Glutamatergic neuron (in vitro differentiated cells): ENCODE measurements at regions not wholly inside any gene's neighbourhood (a gene's known extent, or its start where the extent isn't known, plus 50 kb on each side); places are given as distances from the start of the nearest gene placed in this dataset.

Experiments used
- DNase-seq: peaks from one replicate; pipeline ENCODE4 v3.0.0; 2022
- H3K27ac Mint-ChIP-seq: one replicate; pipeline ENCODE4 v1.8.0; 2020; ENCODE audit warnings: mild to moderate bottlenecking, mixed read lengths, inconsistent platforms; ENCODE audit not compliant: unreplicated experiment
- H3K27me3 Mint-ChIP-seq: one replicate; pipeline ENCODE4 v1.8.0; 2020; ENCODE audit warnings: mild to moderate bottlenecking, moderate library complexity, mixed read lengths, inconsistent platforms; ENCODE audit not compliant: unreplicated experiment
- H3K36me3 Mint-ChIP-seq: one replicate; pipeline ENCODE4 v1.8.0; 2020; ENCODE audit warnings: mild to moderate bottlenecking, mixed read lengths, inconsistent platforms; ENCODE audit not compliant: unreplicated experiment
- H3K4me1 Mint-ChIP-seq: one replicate; pipeline ENCODE4 v1.8.0; 2020; ENCODE audit warnings: mild to moderate bottlenecking, low read depth, mixed read lengths, inconsistent platforms; ENCODE audit not compliant: unreplicated experiment
- H3K4me3 Mint-ChIP-seq: one replicate; pipeline ENCODE4 v1.8.0; 2020; ENCODE audit warnings: mild to moderate bottlenecking, mixed read lengths, inconsistent platforms; ENCODE audit not compliant: unreplicated experiment
- H3K9me3 Mint-ChIP-seq: one replicate; pipeline ENCODE4 v1.8.0; 2020; ENCODE audit warnings: mild to moderate bottlenecking, moderate library complexity, mixed read lengths, inconsistent platforms; ENCODE audit not compliant: unreplicated experiment
- CTCF ChIP-seq: fragments of 200-600 bp; sonication (generic); IDR thresholded peaks from one replicate; pipeline ENCODE4 v1.5.0; 2021; ENCODE audit not compliant: partially characterized antibody, unreplicated experiment

- Mint-ChIP-seq H3K4me1 (peaks cover 3% of the 10 kb centered on the region), H3K27ac (no peak overlapping the region), H3K36me3 (no peaks in the 10 kb centered on the region), H3K9me3 (no peaks in the 10 kb centered on the region), H3K27me3 (no peaks in the 10 kb centered on the region), H3K4me3 (no peak overlapping the region)
- DNase-seq = no peak
- TF ChIP-seq CTCF = no peak
Observed at GRCh38 chr2:167767830-167768229, 479.6 kb downstream of the STK39 start.

- H3K9me3 Mint-ChIP-seq = no peaks in the 10 kb centered on the region
- no peak for TF ChIP-seq CTCF
- no peak overlapping the region for H3K27ac Mint-ChIP-seq
- H3K4me1 Mint-ChIP-seq = peaks cover 3% of the 10 kb centered on the region
- no peak overlapping the region for H3K4me3 Mint-ChIP-seq
- no peaks in the 10 kb centered on the region for H3K27me3 Mint-ChIP-seq
- no peaks in the 10 kb centered on the region for H3K36me3 Mint-ChIP-seq
- no peak for DNase-seq
Observed at GRCh38 chr2:167764772-167765341, 482.5 kb downstream of the STK39 start.

GRCh38 chr2:167761465-167762136 lies 485.8 kb downstream of the STK39 start:
- H3K4me1 Mint-ChIP-seq = no peaks in the 10 kb centered on the region
- H3K27me3 Mint-ChIP-seq = no peaks in the 10 kb centered on the region
- no peak overlapping the region for H3K27ac Mint-ChIP-seq
- no peak for DNase-seq
- no peak for TF ChIP-seq CTCF
- H3K36me3 Mint-ChIP-seq = no peaks in the 10 kb centered on the region
- no peaks in the 10 kb centered on the region for H3K9me3 Mint-ChIP-seq
- no peak overlapping the region for H3K4me3 Mint-ChIP-seq

- no peaks in the 10 kb centered on the region for H3K36me3 Mint-ChIP-seq
- H3K4me3 Mint-ChIP-seq = no peak overlapping the region
- TF ChIP-seq CTCF = no peak
- no peak overlapping the region for H3K27ac Mint-ChIP-seq
- DNase-seq = no peak
- peaks cover 3% of the 10 kb centered on the region for H3K9me3 Mint-ChIP-seq
- no peaks in the 10 kb centered on the region for H3K4me1 Mint-ChIP-seq
- H3K27me3 Mint-ChIP-seq = no peaks in the 10 kb centered on the region
Observed at GRCh38 chr2:167759531-167759930, 487.9 kb downstream of the STK39 start.

- H3K4me3 Mint-ChIP-seq = no peak overlapping the region
- no peak for TF ChIP-seq CTCF
- DNase-seq = no peak
- peaks cover 3% of the 10 kb centered on the region for H3K9me3 Mint-ChIP-seq
- H3K27me3 Mint-ChIP-seq = no peaks in the 10 kb centered on the region
- no peak overlapping the region for H3K27ac Mint-ChIP-seq
- H3K36me3 Mint-ChIP-seq = no peaks in the 10 kb centered on the region
- H3K4me1 Mint-ChIP-seq = no peaks in the 10 kb centered on the region
Observed at GRCh38 chr2:167758292-167758691, 489.1 kb downstream of the STK39 start.
